ENCODE measurements at regions not wholly inside any gene's neighbourhood (a gene's known extent, or its start where the extent isn't known, plus 50 kb on each side); places are given as distances from the start of the nearest gene placed in this dataset.

- H2AFZ ChIP-seq (ENCODE audit: low read length): no peak overlapping the region
- no peak overlapping the region for H3K4me2 ChIP-seq (ENCODE audit: insufficient read depth, insufficient read length, low read length)
- no peak overlapping the region for H3K4ac ChIP-seq (ENCODE audit: low read depth, low read length)
- H3K79me2 ChIP-seq (ENCODE audit: insufficient read depth, low read length): no peaks in the 10 kb centered on the region
- no peaks in the 10 kb centered on the region for H3K9me3 ChIP-seq (ENCODE audit: control insufficient read depth, low read depth, low read length)
- no peak overlapping the region for H4K8ac ChIP-seq (replicated peaks; ENCODE audit: insufficient read length, low read depth, low read length)
- no peak overlapping the region for H3K4me3 Mint-ChIP-seq
- no peak overlapping the region for H3K18ac ChIP-seq (ENCODE audit: insufficient read length, low read depth, low read length)
- no peaks in the 10 kb centered on the region for H3K27me3 ChIP-seq (ENCODE audit: insufficient read depth, low read length)
- TF ChIP-seq CTCF (conservative IDR thresholded peaks at IDR 0.05): no peak
- H3K27me3 Mint-ChIP-seq (ENCODE audit: low read depth): no peaks in the 10 kb centered on the region; the same call in 1 of the 2 replicates
- H3K23me2 ChIP-seq (ENCODE audit: insufficient read length, low read depth, low read length, poor library complexity, severe bottlenecking): no peaks in the 10 kb centered on the region
- no peak overlapping the region for H3K56ac ChIP-seq (ENCODE audit: insufficient read length, low read depth, low read length)
- no peak overlapping the region for H3K14ac ChIP-seq (ENCODE audit: insufficient read depth, low read length)
- H3K4me1 ChIP-seq (ENCODE audit: insufficient read depth, low read length): peaks cover 4% of the 10 kb centered on the region; the same call in 1 of the 2 replicates
- no peak overlapping the region for H3K9ac ChIP-seq (ENCODE audit: extremely low read depth, insufficient read length, low read length)
- no peak overlapping the region for H4K5ac ChIP-seq (ENCODE audit: insufficient read length, low read depth, low read length)
- no peaks in the 10 kb centered on the region for H4K20me1 ChIP-seq (ENCODE audit: control insufficient read depth, insufficient read depth, insufficient read length)
- no peak for DNase-seq
- no peak overlapping the region for H2AK5ac ChIP-seq (ENCODE audit: insufficient read length, low read length)
- H2BK20ac ChIP-seq (ENCODE audit: low read depth, low read length, poor library complexity, severe bottlenecking): no peak overlapping the region
- H2BK5ac ChIP-seq (ENCODE audit: insufficient read length, low read length): no peak overlapping the region
- H2BK15ac ChIP-seq (ENCODE audit: low read depth, low read length): no peak overlapping the region
- H3K27ac ChIP-seq (ENCODE audit: insufficient read length, low read depth, low read length): no peak overlapping the region
- H3K36me3 Mint-ChIP-seq (ENCODE audit: insufficient read depth in 1 of 3, low read depth in 3 of 3): peaks cover 0 to 6% (median 0%) of the 10 kb centered on the region in 3 experiments; a peak in 3 of 7 replicates
- peaks cover 21 to 36% of the 10 kb centered on the region in 2 experiments for H3K4me1 Mint-ChIP-seq
- H2BK120ac ChIP-seq (ENCODE audit: low read depth, low read length, poor library complexity, severe bottlenecking): no peak overlapping the region
- peaks cover 2 to 4% of the 10 kb centered on the region in 2 experiments; a peak in 2 of 5 replicates for H3K9me3 Mint-ChIP-seq
- H4K91ac ChIP-seq (ENCODE audit: insufficient read length, low read depth, low read length): no peak overlapping the region
- no peak overlapping the region for H2BK12ac ChIP-seq (ENCODE audit: insufficient read length, low read depth, low read length)
- H3T11ph ChIP-seq (ENCODE audit: low read length): no peak overlapping the region
- WGBS (ENCODE audit: extremely low coverage, insufficient read length, low lambda C conversion rate): no CpG with 5 or more reads among the region's 4 CpGs
- H3K23ac ChIP-seq (ENCODE audit: insufficient read length, low read depth, low read length): no peak overlapping the region
- H3K79me1 ChIP-seq (ENCODE audit: insufficient read depth, low read depth, low read length, poor library complexity, severe bottlenecking): no peaks in the 10 kb centered on the region
- H3K27ac Mint-ChIP-seq: no peak overlapping the region
These were observed 234.7 kb downstream of the FAM76B start for GRCh38 chr11:95554911-95555310.
